ENCODE measurements at regions not wholly inside any gene's neighbourhood (a gene's known extent, or its start where the extent isn't known, plus 50 kb on each side); places are given as distances from the start of the nearest gene placed in this dataset.
"Not testable (repeated sequence)": the region's sequence is repeated elsewhere in the genome, so short reads cannot be mapped to it uniquely, and the experiment has no call there.

DNA sequence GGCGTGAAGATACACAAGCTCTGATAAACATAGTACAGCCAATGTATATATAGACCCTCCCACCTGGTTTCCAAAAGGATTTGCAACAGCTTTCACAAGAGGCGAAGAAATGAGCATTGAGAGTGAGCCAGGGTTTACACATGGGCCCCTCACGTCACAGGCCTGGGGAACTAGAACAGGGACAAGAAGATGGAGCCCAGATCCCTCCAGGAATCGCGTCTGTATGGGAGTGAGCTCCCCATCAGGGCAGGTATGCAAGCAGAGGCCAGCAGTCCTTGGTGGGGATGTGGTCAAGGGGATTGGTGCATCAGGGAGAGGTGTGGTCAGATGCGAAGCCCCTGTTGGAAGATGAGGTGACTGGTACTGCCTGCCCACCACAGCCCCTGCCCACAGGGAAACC, 75.9 kb downstream of the KCNJ18 start:
- not testable (repeated sequence) for H3K4me1 Mint-ChIP-seq; H3K36me3 ChIP-seq; H3K9me3 ChIP-seq (ENCODE audit: low read depth); H3K27me3 ChIP-seq; H3F3A ChIP-seq (ENCODE audit: low read depth); DNase-seq (ENCODE audit: low spot score); H3K4me2 ChIP-seq; H3K4me1 ChIP-seq; H3K27ac ChIP-seq; H3K79me2 ChIP-seq (ENCODE audit: low read depth); H3K4me3 Mint-ChIP-seq; H3K36me3 Mint-ChIP-seq; H3K9ac ChIP-seq; H3K27ac Mint-ChIP-seq; H2AFZ ChIP-seq (replicated peaks); H4K20me1 ChIP-seq (ENCODE audit: low read depth); H3K4me3 ChIP-seq; H3K27me3 Mint-ChIP-seq (ENCODE audit: insufficient read depth, low read depth)
- peaks cover 45% of the 10 kb centered on the region for H3K9me3 Mint-ChIP-seq

GRCh38 chr17:21768729-21769462, 76.6 kb downstream of the KCNJ18 start:
- not testable (repeated sequence) for DNase-seq (ENCODE audit: low spot score); H2AFZ ChIP-seq (replicated peaks); H4K20me1 ChIP-seq (ENCODE audit: low read depth); H3F3A ChIP-seq (ENCODE audit: low read depth); H3K9me3 ChIP-seq (ENCODE audit: low read depth); H3K4me1 Mint-ChIP-seq; H3K4me3 Mint-ChIP-seq; H3K27me3 ChIP-seq; H3K4me1 ChIP-seq; H3K36me3 Mint-ChIP-seq; H3K79me2 ChIP-seq (ENCODE audit: low read depth); H3K9ac ChIP-seq; H3K36me3 ChIP-seq; H3K4me3 ChIP-seq; H3K27ac Mint-ChIP-seq; H3K27ac ChIP-seq; H3K4me2 ChIP-seq; H3K27me3 Mint-ChIP-seq (ENCODE audit: insufficient read depth, low read depth)
- peaks cover 40% of the 10 kb centered on the region for H3K9me3 Mint-ChIP-seq

GRCh38 chr17:21769781-21770180, 77.5 kb downstream of the KCNJ18 start:
- not testable (repeated sequence) for H3K4me3 Mint-ChIP-seq; H3K27ac ChIP-seq; H3K79me2 ChIP-seq (ENCODE audit: low read depth); H3K9me3 ChIP-seq (ENCODE audit: low read depth); H3F3A ChIP-seq (ENCODE audit: low read depth); H3K4me1 ChIP-seq; H3K4me3 ChIP-seq; H3K27ac Mint-ChIP-seq; DNase-seq (ENCODE audit: low spot score); H3K9ac ChIP-seq; H3K27me3 Mint-ChIP-seq (ENCODE audit: insufficient read depth, low read depth); H3K36me3 Mint-ChIP-seq; H3K4me1 Mint-ChIP-seq; H3K36me3 ChIP-seq; H4K20me1 ChIP-seq (ENCODE audit: low read depth); H2AFZ ChIP-seq (replicated peaks); H3K27me3 ChIP-seq; H3K4me2 ChIP-seq
- H3K9me3 Mint-ChIP-seq: peaks cover 37% of the 10 kb centered on the region

- peaks cover 33% of the 10 kb centered on the region for H3K9me3 Mint-ChIP-seq
- DNase-seq (ENCODE audit: low spot score); H3K4me2 ChIP-seq; H2AFZ ChIP-seq (replicated peaks); H3K79me2 ChIP-seq (ENCODE audit: low read depth); H3K27ac ChIP-seq; H3K9ac ChIP-seq; H3K4me1 ChIP-seq; H3K4me3 ChIP-seq; H3F3A ChIP-seq (ENCODE audit: low read depth); H4K20me1 ChIP-seq (ENCODE audit: low read depth); H3K4me3 Mint-ChIP-seq; H3K27me3 ChIP-seq; H3K36me3 Mint-ChIP-seq; H3K36me3 ChIP-seq; H3K4me1 Mint-ChIP-seq; H3K9me3 ChIP-seq (ENCODE audit: low read depth); H3K27ac Mint-ChIP-seq; H3K27me3 Mint-ChIP-seq (ENCODE audit: insufficient read depth, low read depth): not testable (repeated sequence)
Observed at GRCh38 chr17:21770466-21771446, 78.4 kb downstream of the KCNJ18 start.

GRCh38 chr17:21772321-21772720, 80.0 kb downstream of the KCNJ18 start:
- no peaks in the 10 kb centered on the region for H3K4me1 ChIP-seq
- no peak overlapping the region for H3K4me3 Mint-ChIP-seq
- no peaks in the 10 kb centered on the region for H3K36me3 ChIP-seq
- H2AFZ ChIP-seq (replicated peaks): no peak overlapping the region
- H3F3A ChIP-seq (ENCODE audit: low read depth): no peaks in the 10 kb centered on the region
- H3K9ac ChIP-seq: no peak overlapping the region
- H3K9me3 Mint-ChIP-seq: peaks cover 34% of the 10 kb centered on the region
- DNase-seq (ENCODE audit: low spot score): no peak
- H4K20me1 ChIP-seq (ENCODE audit: low read depth): no peaks in the 10 kb centered on the region
- no peaks in the 10 kb centered on the region for H3K4me1 Mint-ChIP-seq
- no peak overlapping the region for H3K27ac ChIP-seq
- no peaks in the 10 kb centered on the region for H3K27me3 ChIP-seq
- TF ChIP-seq CTCF (IDR thresholded peaks at IDR 0.05) (no peak), EZH2phosphoT487 (IDR thresholded peaks at IDR 0.05) (no peak), EZH2 (IDR thresholded peaks at IDR 0.05) (no peak)
- H3K36me3 Mint-ChIP-seq: no peaks in the 10 kb centered on the region
- H3K27ac Mint-ChIP-seq: no peak overlapping the region
- peaks cover 5% of the 10 kb centered on the region for H3K9me3 ChIP-seq (ENCODE audit: low read depth)
- peaks cover 5% of the 10 kb centered on the region for H3K27me3 Mint-ChIP-seq (ENCODE audit: insufficient read depth, low read depth)
- H3K4me2 ChIP-seq: no peak overlapping the region
- no peak overlapping the region for H3K4me3 ChIP-seq
- H3K79me2 ChIP-seq (ENCODE audit: low read depth): no peaks in the 10 kb centered on the region

DNA sequence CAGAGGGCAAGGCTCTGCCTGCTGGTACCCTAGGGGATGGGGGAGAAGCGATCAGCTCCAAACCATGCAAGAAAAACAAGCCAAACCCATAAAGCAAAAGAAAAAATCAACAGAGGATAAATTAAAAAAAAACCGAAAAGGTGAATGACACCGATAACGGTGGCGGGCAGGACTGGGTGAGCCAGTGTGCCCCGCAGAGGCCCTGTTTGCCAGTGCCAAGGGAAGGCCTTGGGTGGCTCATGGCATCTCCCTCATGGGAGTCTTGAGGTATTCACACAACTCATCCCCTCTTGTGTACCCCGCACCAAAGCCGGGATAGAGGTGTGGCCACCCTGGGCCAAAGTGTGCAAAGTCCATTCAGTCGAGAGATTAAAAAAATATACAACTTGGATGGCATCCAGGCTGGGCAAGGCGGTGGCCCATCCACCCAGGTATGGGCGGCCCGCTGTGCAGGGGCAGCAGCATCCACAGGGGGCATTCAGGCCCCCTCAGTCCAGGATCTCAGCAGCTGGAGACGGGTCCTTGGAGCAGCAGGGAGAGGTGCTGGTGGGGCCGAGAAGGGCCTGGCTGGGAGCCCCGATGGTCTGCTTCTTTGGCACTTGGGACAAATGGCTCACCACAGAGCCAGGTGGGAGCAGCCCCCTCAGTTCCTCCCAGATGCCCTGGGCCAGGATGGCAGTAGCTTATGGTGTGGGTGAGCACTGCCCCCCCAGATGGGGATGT, 80.8 kb downstream of the KCNJ18 start:
- H3K36me3 Mint-ChIP-seq; DNase-seq (ENCODE audit: low spot score); H4K20me1 ChIP-seq (ENCODE audit: low read depth); H3K4me2 ChIP-seq; H3K9me3 ChIP-seq (ENCODE audit: low read depth); H3K4me1 Mint-ChIP-seq; H3K9ac ChIP-seq; H3K4me3 ChIP-seq; H3F3A ChIP-seq (ENCODE audit: low read depth); H3K79me2 ChIP-seq (ENCODE audit: low read depth); H3K4me3 Mint-ChIP-seq; H3K27ac Mint-ChIP-seq; H2AFZ ChIP-seq (replicated peaks); H3K4me1 ChIP-seq; H3K27ac ChIP-seq; H3K27me3 Mint-ChIP-seq (ENCODE audit: insufficient read depth, low read depth); H3K27me3 ChIP-seq; H3K36me3 ChIP-seq: not testable (repeated sequence)
- peaks cover 28% of the 10 kb centered on the region for H3K9me3 Mint-ChIP-seq
